Peyer's patch (tissue), 4 donors: ENCODE measurements at regions not wholly inside any gene's neighbourhood (a gene's known extent, or its start where the extent isn't known, plus 50 kb on each side); places are given as distances from the start of the nearest gene placed in this dataset.

Experiments
- DNase-seq, 3 donors: peaks; one replicate each; pipeline ENCODE4 v3.0.0-alpha.2; 2017 to 2019
- H3K27ac ChIP-seq, 4 donors: fragments of 200-600 bp; sonication (generic); one replicate each; pipeline ENCODE4 v1.5.1; 2016 to 2019
- H3K27me3 ChIP-seq, 2 donors: fragments of 200-600 bp; sonication (generic); one replicate each; pipeline ENCODE4 v1.5.1; 2019
- H3K36me3 ChIP-seq, 3 donors: fragments of 200-600 bp; sonication (generic); one replicate each; pipeline ENCODE4 v1.5.1; 2016 to 2019
- H3K4me1 ChIP-seq, 4 donors: fragments of 200-600 bp; sonication (generic); one replicate each; pipeline ENCODE4 v1.5.1; 2016 to 2019
- H3K4me3 ChIP-seq, 4 donors: fragments of 200-600 bp; sonication (generic); 1 replicate in 3 of 4; 2 replicates in 1 of 4; pipeline ENCODE4 v1.5.1; 2016 to 2019; ENCODE audit warnings: mild to moderate bottlenecking in 1 of 4
- H3K9me3 ChIP-seq, 4 donors: fragments of 200-600 bp; sonication (generic); one replicate each; pipeline ENCODE4 v1.5.1; 2016 to 2019; ENCODE audit warnings: mild to moderate bottlenecking in 1 of 4
- CTCF ChIP-seq, 6 experiments: fragments of 450-650 bp in 4 of 6; fragments of 200-600 bp in 2 of 6; sonication (generic) in 1 of 6; IDR thresholded peaks; one replicate each; pipeline ENCODE4 v1.5.1; 2017 to 2019; ENCODE audit warnings: antibody characterized with exemption in 6 of 6, mild to moderate bottlenecking in 3 of 6, moderate library complexity in 1 of 6
- POLR2A ChIP-seq, 2 donors: fragments of 450-650 bp; IDR thresholded peaks; one replicate each; pipeline ENCODE4 v1.5.1; 2017; ENCODE audit warnings: antibody characterized with exemption in 2 of 2, mild to moderate bottlenecking in 2 of 2, moderate library complexity in 2 of 2

- DNase-seq, result no peak
- Histone ChIP-seq H3K27ac (no peak overlapping the region), H3K36me3 (no peaks in the 10 kb centered on the region), H3K4me1 (no peaks in the 10 kb centered on the region), H3K27me3 (no peaks in the 10 kb centered on the region), H3K4me3 (no peak overlapping the region), H3K9me3 (peaks cover 0 to 12% (median 0%) of the 10 kb centered on the region in 4 donors)
- TF ChIP-seq CTCF (IDR thresholded peaks at IDR 0.05) (no peak), POLR2A (IDR thresholded peaks at IDR 0.05) (no peak)
These were observed 163.2 kb downstream of the DYRK2 start for GRCh38 chr12:67811437-67812361.

- no peak for DNase-seq
- Histone ChIP-seq H3K4me3 (no peak overlapping the region), H3K9me3 (peaks cover 0 to 14% (median 0%) of the 10 kb centered on the region in 4 donors), H3K27me3 (no peaks in the 10 kb centered on the region), H3K27ac (no peak overlapping the region), H3K4me1 (no peaks in the 10 kb centered on the region), H3K36me3 (no peaks in the 10 kb centered on the region)
- TF ChIP-seq POLR2A (IDR thresholded peaks at IDR 0.05), result no peak
- no peak for TF ChIP-seq CTCF (IDR thresholded peaks at IDR 0.05)
These were observed 164.9 kb downstream of the DYRK2 start for GRCh38 chr12:67813456-67813904.

- peaks cover 0 to 14% (median 0%) of the 10 kb centered on the region in 4 donors for H3K9me3 ChIP-seq
- no peaks in the 10 kb centered on the region for H3K36me3 ChIP-seq
- H3K27me3 ChIP-seq, result no peaks in the 10 kb centered on the region
- no peaks in the 10 kb centered on the region for H3K4me1 ChIP-seq
- DNase-seq, result no peak
- H3K27ac ChIP-seq, result no peak overlapping the region
- TF ChIP-seq CTCF (IDR thresholded peaks at IDR 0.05) (no peak), POLR2A (IDR thresholded peaks at IDR 0.05) (no peak)
- no peak overlapping the region for H3K4me3 ChIP-seq
These were observed 167.7 kb downstream of the DYRK2 start for GRCh38 chr12:67816269-67816668.

GRCh38 chr12:67818459-67818903, 169.9 kb downstream of the DYRK2 start:
- Histone ChIP-seq H3K4me3 (no peak overlapping the region), H3K27me3 (no peaks in the 10 kb centered on the region), H3K4me1 (no peaks in the 10 kb centered on the region), H3K9me3 (peaks cover 0 to 14% (median 0%) of the 10 kb centered on the region in 4 donors), H3K36me3 (no peaks in the 10 kb centered on the region), H3K27ac (no peak overlapping the region)
- DNase-seq, result no peak
- no peak for TF ChIP-seq POLR2A (IDR thresholded peaks at IDR 0.05)
- TF ChIP-seq CTCF (IDR thresholded peaks at IDR 0.05), result no peak

GRCh38 chr12:67819902-67820301, 169.3 kb upstream of the IFNG-AS1 start:
- Histone ChIP-seq H3K4me3 (no peak overlapping the region), H3K27me3 (no peaks in the 10 kb centered on the region), H3K4me1 (no peaks in the 10 kb centered on the region), H3K27ac (no peak overlapping the region), H3K36me3 (no peaks in the 10 kb centered on the region), H3K9me3 (peaks cover 0 to 14% (median 0%) of the 10 kb centered on the region in 4 donors)
- DNase-seq, result no peak
- TF ChIP-seq POLR2A (IDR thresholded peaks at IDR 0.05) (no peak), CTCF (IDR thresholded peaks at IDR 0.05) (no peak)
